ENCODE measurements at regions not wholly inside any gene's neighbourhood (a gene's known extent, or its start where the extent isn't known, plus 50 kb on each side); places are given as distances from the start of the nearest gene placed in this dataset.

- TF ChIP-seq CTCF (conservative IDR thresholded peaks at IDR 0.05; ENCODE audit: low read length) = no peak
- DNase-seq (ENCODE audit: low read depth) = no peak
- no peak overlapping the region for H3K4me3 ChIP-seq (ENCODE audit: low read length)
Measured at GRCh38 chr14:65186951-65187350, 84.6 kb upstream of the MAX start.

GRCh38 chr14:65187421-65188049 is 85.2 kb upstream of the MAX start:
- TF ChIP-seq CTCF (conservative IDR thresholded peaks at IDR 0.05; ENCODE audit: low read length) = no peak
- DNase-seq (ENCODE audit: low read depth) = no peak
- H3K4me3 ChIP-seq (ENCODE audit: low read length) = no peak overlapping the region

GRCh38 chr14:65190312-65190711 is 88.0 kb upstream of the MAX start:
- DNase-seq (ENCODE audit: low read depth) = no peak
- TF ChIP-seq CTCF (conservative IDR thresholded peaks at IDR 0.05; ENCODE audit: low read length) = no peak
- no peak overlapping the region for H3K4me3 ChIP-seq (ENCODE audit: low read length)

GRCh38 chr14:65191716-65192115 is 89.4 kb upstream of the MAX start:
- no peak for TF ChIP-seq CTCF (conservative IDR thresholded peaks at IDR 0.05; ENCODE audit: low read length)
- no peak overlapping the region for H3K4me3 ChIP-seq (ENCODE audit: low read length)
- DNase-seq (ENCODE audit: low read depth) = no peak

- TF ChIP-seq CTCF (conservative IDR thresholded peaks at IDR 0.05; ENCODE audit: low read length) = no peak
Measured at GRCh38 chr14:65192686-65193085, 90.4 kb upstream of the MAX start.

GRCh38 chr14:65193916-65194590 is 91.7 kb upstream of the MAX start:
- no peak overlapping the region for H3K4me3 ChIP-seq (ENCODE audit: low read length)

More at GRCh38 chr14:65192686-65193085, 90.4 kb upstream of the MAX start:
- no peak overlapping the region for H3K4me3 ChIP-seq (ENCODE audit: low read length)
- no peak for DNase-seq (ENCODE audit: low read depth)

More at GRCh38 chr14:65193916-65194590, 91.7 kb upstream of the MAX start:
- no peak for DNase-seq (ENCODE audit: low read depth)
- no peak for TF ChIP-seq CTCF (conservative IDR thresholded peaks at IDR 0.05; ENCODE audit: low read length)
